ENCODE measurements at regions not wholly inside any gene's neighbourhood (a gene's known extent, or its start where the extent isn't known, plus 50 kb on each side); places are given as distances from the start of the nearest gene placed in this dataset.
"Not testable (repeated sequence)": the region's sequence is repeated elsewhere in the genome, so short reads cannot be mapped to it uniquely, and the experiment has no call there.

- TF ChIP-seq CTCF (conservative IDR thresholded peaks at IDR 0.05); EZH2 (IDR thresholded peaks at IDR 0.05; ENCODE audit: low read depth): not testable (repeated sequence)
These were observed 887.1 kb upstream of the ZNF722 start for GRCh38 chr7:63111511-63111910.
